ENCODE measurements at regions not wholly inside any gene's neighbourhood (a gene's known extent, or its start where the extent isn't known, plus 50 kb on each side); places are given as distances from the start of the nearest gene placed in this dataset.

DNA sequence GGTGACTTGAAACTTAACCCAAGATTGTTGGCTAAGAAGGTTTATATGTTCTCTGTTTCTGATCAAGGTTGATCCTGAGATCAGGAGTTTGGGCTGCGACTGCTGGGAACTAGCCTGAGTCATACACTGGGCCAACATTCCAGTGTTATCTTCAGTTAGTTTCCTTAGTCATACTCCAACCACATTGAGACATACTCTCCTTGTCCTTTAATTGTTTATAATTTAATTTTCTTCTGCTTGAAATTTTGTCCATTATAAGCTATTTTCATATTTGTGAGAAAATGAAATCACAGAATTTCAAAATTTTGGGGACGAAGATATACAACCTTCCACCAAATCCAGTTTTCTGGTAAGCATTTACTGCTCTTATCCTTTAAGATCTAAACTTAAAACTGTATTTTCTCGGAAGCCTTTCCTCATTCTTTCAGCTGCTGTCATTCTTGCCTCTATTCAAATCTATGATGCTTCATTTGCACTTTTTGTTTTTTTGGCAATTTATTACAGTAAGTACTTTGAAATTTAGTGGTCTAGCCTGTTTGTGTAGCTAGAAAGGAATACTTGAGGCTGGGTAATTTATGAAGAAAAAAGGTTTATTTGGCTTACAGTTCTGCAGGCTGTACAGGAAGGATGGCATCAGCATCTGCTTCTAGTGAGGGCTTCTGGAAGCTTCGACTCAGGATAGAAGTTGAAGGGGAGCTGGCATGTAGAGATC, 63.4 kb upstream of the POT1 start:
- TF ChIP-seq POLR2A (IDR thresholded peaks at IDR 0.05; ENCODE audit: low read depth, low read length) (no peak), TAF1 (IDR thresholded peaks at IDR 0.05; ENCODE audit: borderline replicate concordance, low read depth, low read length) (no peak)
